ENCODE measurements at regions not wholly inside any gene's neighbourhood (a gene's known extent, or its start where the extent isn't known, plus 50 kb on each side); places are given as distances from the start of the nearest gene placed in this dataset.

- H3F3A ChIP-seq (ENCODE audit: low read depth), result no peaks in the 10 kb centered on the region
- H4K20me1 ChIP-seq (ENCODE audit: insufficient read depth, low read length, poor library complexity, severe bottlenecking), result no peaks in the 10 kb centered on the region
- no peak overlapping the region for H2AFZ ChIP-seq (ENCODE audit: low read length)
- no peak overlapping the region for H3K4me2 ChIP-seq (ENCODE audit: low read depth, low read length, poor library complexity, severe bottlenecking)
- TF ChIP-seq EZH2phosphoT487 (IDR thresholded peaks at IDR 0.05; ENCODE audit: borderline replicate concordance), result no peak
- TF ChIP-seq, protein P1, sequence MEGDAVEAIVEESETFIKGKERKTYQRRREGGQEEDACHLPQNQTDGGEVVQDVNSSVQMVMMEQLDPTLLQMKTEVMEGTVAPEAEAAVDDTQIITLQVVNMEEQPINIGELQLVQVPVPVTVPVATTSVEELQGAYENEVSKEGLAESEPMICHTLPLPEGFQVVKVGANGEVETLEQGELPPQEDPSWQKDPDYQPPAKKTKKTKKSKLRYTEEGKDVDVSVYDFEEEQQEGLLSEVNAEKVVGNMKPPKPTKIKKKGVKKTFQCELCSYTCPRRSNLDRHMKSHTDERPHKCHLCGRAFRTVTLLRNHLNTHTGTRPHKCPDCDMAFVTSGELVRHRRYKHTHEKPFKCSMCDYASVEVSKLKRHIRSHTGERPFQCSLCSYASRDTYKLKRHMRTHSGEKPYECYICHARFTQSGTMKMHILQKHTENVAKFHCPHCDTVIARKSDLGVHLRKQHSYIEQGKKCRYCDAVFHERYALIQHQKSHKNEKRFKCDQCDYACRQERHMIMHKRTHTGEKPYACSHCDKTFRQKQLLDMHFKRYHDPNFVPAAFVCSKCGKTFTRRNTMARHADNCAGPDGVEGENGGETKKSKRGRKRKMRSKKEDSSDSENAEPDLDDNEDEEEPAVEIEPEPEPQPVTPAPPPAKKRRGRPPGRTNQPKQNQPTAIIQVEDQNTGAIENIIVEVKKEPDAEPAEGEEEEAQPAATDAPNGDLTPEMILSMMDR (conservative IDR thresholded peaks at IDR 0.05; ENCODE audit: low read length), result peak; percentile 48
- H3K36me3 ChIP-seq (ENCODE audit: insufficient read depth, low read length), result no peaks in the 10 kb centered on the region
- H3K9me2 ChIP-seq (replicated peaks; ENCODE audit: low read depth, low read length), result no peaks in the 10 kb centered on the region
- no peaks in the 10 kb centered on the region for H3K9me3 ChIP-seq (ENCODE audit: insufficient read depth, low read depth, low read length)
- H3K4me1 ChIP-seq (ENCODE audit: insufficient read depth, low read length, poor library complexity, severe bottlenecking), result peaks cover 4% of the 10 kb centered on the region
- H3K79me2 ChIP-seq (ENCODE audit: insufficient read depth, low read length), result no peaks in the 10 kb centered on the region
- H3K27me3 ChIP-seq (ENCODE audit: insufficient read depth, low read length, poor library complexity, severe bottlenecking), result no peaks in the 10 kb centered on the region
- no peak overlapping the region for H3K4me3 ChIP-seq (ENCODE audit: low read length, poor library complexity, severe bottlenecking)
- no peak overlapping the region for H3K9ac ChIP-seq (ENCODE audit: low read depth, low read length, poor library complexity, severe bottlenecking)
Observed at GRCh38 chr5:142501890-142502289, 177.1 kb upstream of the SPRY4 start.

GRCh38 chr5:142500227-142500905 is 175.5 kb upstream of the SPRY4 start:
- no peak overlapping the region for H3K9ac ChIP-seq (ENCODE audit: low read depth, low read length, poor library complexity, severe bottlenecking)
- H3K9me3 ChIP-seq (ENCODE audit: insufficient read depth, low read depth, low read length), result no peaks in the 10 kb centered on the region
- no peaks in the 10 kb centered on the region for H3K4me1 ChIP-seq (ENCODE audit: insufficient read depth, low read length, poor library complexity, severe bottlenecking)
- H3K79me2 ChIP-seq (ENCODE audit: insufficient read depth, low read length), result no peaks in the 10 kb centered on the region
- no peaks in the 10 kb centered on the region for H3F3A ChIP-seq (ENCODE audit: low read depth)
- TF ChIP-seq EZH2phosphoT487 (IDR thresholded peaks at IDR 0.05; ENCODE audit: borderline replicate concordance), result no peak
- TF ChIP-seq, protein P1 (conservative IDR thresholded peaks at IDR 0.05; ENCODE audit: low read length), result no peak
- no peaks in the 10 kb centered on the region for H4K20me1 ChIP-seq (ENCODE audit: insufficient read depth, low read length, poor library complexity, severe bottlenecking)
- H3K4me3 ChIP-seq (ENCODE audit: low read length, poor library complexity, severe bottlenecking), result no peak overlapping the region
- H3K9me2 ChIP-seq (replicated peaks; ENCODE audit: low read depth, low read length), result no peaks in the 10 kb centered on the region
- H3K27me3 ChIP-seq (ENCODE audit: insufficient read depth, low read length, poor library complexity, severe bottlenecking), result no peaks in the 10 kb centered on the region
- H2AFZ ChIP-seq (ENCODE audit: low read length), result no peak overlapping the region
- H3K4me2 ChIP-seq (ENCODE audit: low read depth, low read length, poor library complexity, severe bottlenecking), result no peak overlapping the region
- H3K36me3 ChIP-seq (ENCODE audit: insufficient read depth, low read length), result no peaks in the 10 kb centered on the region

DNA sequence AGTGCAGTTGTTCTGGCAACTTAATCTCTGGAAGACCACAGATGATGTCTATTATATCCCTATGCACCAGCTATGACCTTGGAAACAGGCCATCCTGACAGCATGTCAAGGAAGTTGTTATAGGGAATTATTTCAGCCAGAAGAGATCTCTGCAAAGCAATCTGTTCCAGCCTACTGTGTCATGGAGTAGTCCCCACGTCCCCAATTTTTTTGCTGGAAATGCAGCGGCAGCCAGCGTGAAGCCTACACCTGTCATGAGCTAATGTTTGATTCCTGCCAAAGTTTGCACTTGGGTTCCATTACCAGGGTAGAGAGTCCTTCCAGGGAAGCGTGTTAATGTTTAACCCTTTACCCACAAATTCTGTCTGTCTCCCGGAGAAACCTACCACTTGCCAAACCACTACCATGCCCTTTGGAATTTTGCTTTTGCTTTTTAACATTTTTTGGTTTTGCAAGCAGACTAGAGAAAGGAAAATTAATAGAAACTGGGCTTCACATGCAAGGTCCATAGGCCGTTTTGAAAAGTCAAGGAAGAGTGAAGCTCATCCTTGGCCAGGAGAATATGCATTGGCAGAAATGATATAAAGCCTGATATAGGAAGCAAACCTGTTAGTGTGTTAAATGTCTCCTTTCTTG is 174.9 kb upstream of the SPRY4 start:
- H3K79me2 ChIP-seq (ENCODE audit: insufficient read depth, low read length), result no peaks in the 10 kb centered on the region
- H3K4me3 ChIP-seq (ENCODE audit: low read length, poor library complexity, severe bottlenecking), result no peak overlapping the region
- no peak overlapping the region for H2AFZ ChIP-seq (ENCODE audit: low read length)
- no peaks in the 10 kb centered on the region for H3K27me3 ChIP-seq (ENCODE audit: insufficient read depth, low read length, poor library complexity, severe bottlenecking)
- no peak overlapping the region for H3K4me2 ChIP-seq (ENCODE audit: low read depth, low read length, poor library complexity, severe bottlenecking)
- H3F3A ChIP-seq (ENCODE audit: low read depth), result no peaks in the 10 kb centered on the region
- H3K9ac ChIP-seq (ENCODE audit: low read depth, low read length, poor library complexity, severe bottlenecking), result no peak overlapping the region
- H3K4me1 ChIP-seq (ENCODE audit: insufficient read depth, low read length, poor library complexity, severe bottlenecking), result no peaks in the 10 kb centered on the region
- no peaks in the 10 kb centered on the region for H3K36me3 ChIP-seq (ENCODE audit: insufficient read depth, low read length)
- H3K9me2 ChIP-seq (replicated peaks; ENCODE audit: low read depth, low read length), result no peaks in the 10 kb centered on the region
- TF ChIP-seq, protein P1 (conservative IDR thresholded peaks at IDR 0.05; ENCODE audit: low read length), result no peak
- no peak for TF ChIP-seq EZH2phosphoT487 (IDR thresholded peaks at IDR 0.05; ENCODE audit: borderline replicate concordance)
- H3K9me3 ChIP-seq (ENCODE audit: insufficient read depth, low read depth, low read length), result no peaks in the 10 kb centered on the region
- H4K20me1 ChIP-seq (ENCODE audit: insufficient read depth, low read length, poor library complexity, severe bottlenecking), result no peaks in the 10 kb centered on the region

All from Loucy (cell line).